COLO668 (cell line): ENCODE measurements at regions not wholly inside any gene's neighbourhood (a gene's known extent, or its start where the extent isn't known, plus 50 kb on each side); places are given as distances from the start of the nearest gene placed in this dataset.
"Not testable (repeated sequence)": the region's sequence is repeated elsewhere in the genome, so short reads cannot be mapped to it uniquely, and the experiment has no call there.

ENCODE experiments used
- DNase-seq: peaks from one replicate; lab custom pipeline; 2025; ENCODE audit not compliant: unreplicated experiment; lab: John Stamatoyannopoulos, UW

- no peak for DNase-seq
These were observed 317.4 kb downstream of the PLOD2 start for GRCh38 chr3:145843561-145843960.

- DNase-seq, result no peak
These were observed 311.9 kb downstream of the PLOD2 start for GRCh38 chr3:145849115-145849514.

- no peak for DNase-seq
These were observed 306.5 kb downstream of the PLOD2 start for GRCh38 chr3:145854499-145854898.

GRCh38 chr3:145857956-145858355 is 303.0 kb downstream of the PLOD2 start:
- no peak for DNase-seq

- no peak for DNase-seq
These were observed 296.6 kb downstream of the PLOD2 start for GRCh38 chr3:145864336-145864735.

GRCh38 chr3:145865399-145866018 is 295.5 kb downstream of the PLOD2 start:
- DNase-seq, result no peak

- no peak for DNase-seq
These were observed 291.0 kb downstream of the PLOD2 start for GRCh38 chr3:145869958-145870357.

GRCh38 chr3:145882436-145882835 is 278.5 kb downstream of the PLOD2 start:
- no peak for DNase-seq

- no peak for DNase-seq
These were observed 271.3 kb downstream of the PLOD2 start for GRCh38 chr3:145889730-145890129.

- DNase-seq, result no peak
These were observed 268.1 kb downstream of the PLOD2 start for GRCh38 chr3:145892869-145893268.

- DNase-seq, result no peak
These were observed 267.7 kb downstream of the PLOD2 start for GRCh38 chr3:145893331-145893730.

GRCh38 chr3:145898487-145898886 is 262.5 kb downstream of the PLOD2 start:
- no peak for DNase-seq

- DNase-seq, result no peak
These were observed 261.7 kb downstream of the PLOD2 start for GRCh38 chr3:145899241-145899640.

GRCh38 chr3:145900056-145900829 is 260.7 kb downstream of the PLOD2 start:
- no peak for DNase-seq

GRCh38 chr3:145902166-145902565 is 258.8 kb downstream of the PLOD2 start:
- DNase-seq, result no peak

- peak; percentile 33 for DNase-seq
These were observed 257.4 kb downstream of the PLOD2 start for GRCh38 chr3:145903472-145904013.

- DNase-seq, result no peak
These were observed 256.8 kb downstream of the PLOD2 start for GRCh38 chr3:145904138-145904537.

GRCh38 chr3:145906301-145906700 is 254.7 kb downstream of the PLOD2 start:
- DNase-seq, result no peak

GRCh38 chr3:145906755-145907154 is 254.2 kb downstream of the PLOD2 start:
- no peak for DNase-seq

GRCh38 chr3:145911016-145911415 is 250.0 kb downstream of the PLOD2 start:
- DNase-seq, result no peak

GRCh38 chr3:145915787-145916186 is 245.2 kb downstream of the PLOD2 start:
- no peak for DNase-seq

- not testable (repeated sequence) for DNase-seq
These were observed 233.2 kb downstream of the PLOD2 start for GRCh38 chr3:145927736-145928135.
